Fibroblast of lung (primary cell): ENCODE measurements at regions not wholly inside any gene's neighbourhood (a gene's known extent, or its start where the extent isn't known, plus 50 kb on each side); places are given as distances from the start of the nearest gene placed in this dataset.

Experiments used
- EZH2 ChIP-seq: IDR thresholded peaks from 2 replicates; pipeline ENCODE4 v1.5.1; 2012; ENCODE audit warnings: low read length, control low read depth, mild to moderate bottlenecking; ENCODE audit errors: missing control alignments
- TF ChIP-seq, protein P1 (sequence below), 2 donors: IDR thresholded peaks in 1 of 2; conservative IDR thresholded peaks in 1 of 2; 1 replicate in 1 of 2; 2 replicates in 1 of 2; pipeline ENCODE4 v1.5.1; 2011 to 2012; ENCODE audit warnings: low read length in 2 of 2, control low read depth in 1 of 2, inconsistent platforms in 1 of 2, low read depth in 1 of 2, mild to moderate bottlenecking in 1 of 2

DNA sequence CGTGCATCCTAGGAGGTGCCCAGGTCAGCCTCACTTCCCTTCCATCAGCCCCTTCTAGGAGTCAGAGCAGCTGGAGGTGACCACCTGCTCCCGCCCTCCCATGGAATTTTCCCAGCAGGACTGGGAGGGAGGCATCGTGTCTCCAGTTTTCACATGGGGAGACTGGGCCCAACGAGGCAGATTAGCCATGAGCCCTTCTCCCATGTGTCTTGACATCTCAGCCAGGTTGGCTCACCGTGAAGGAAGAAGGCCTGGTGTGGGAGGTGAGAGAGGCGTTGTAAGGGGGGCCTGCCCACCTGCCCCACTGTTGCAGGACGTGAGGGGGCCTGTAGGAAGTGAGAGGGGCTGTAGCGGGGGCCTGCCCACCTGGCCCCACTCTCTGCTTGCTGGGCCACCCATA lies 1521.4 kb downstream of the BRD1 start:
- TF ChIP-seq, protein P1, sequence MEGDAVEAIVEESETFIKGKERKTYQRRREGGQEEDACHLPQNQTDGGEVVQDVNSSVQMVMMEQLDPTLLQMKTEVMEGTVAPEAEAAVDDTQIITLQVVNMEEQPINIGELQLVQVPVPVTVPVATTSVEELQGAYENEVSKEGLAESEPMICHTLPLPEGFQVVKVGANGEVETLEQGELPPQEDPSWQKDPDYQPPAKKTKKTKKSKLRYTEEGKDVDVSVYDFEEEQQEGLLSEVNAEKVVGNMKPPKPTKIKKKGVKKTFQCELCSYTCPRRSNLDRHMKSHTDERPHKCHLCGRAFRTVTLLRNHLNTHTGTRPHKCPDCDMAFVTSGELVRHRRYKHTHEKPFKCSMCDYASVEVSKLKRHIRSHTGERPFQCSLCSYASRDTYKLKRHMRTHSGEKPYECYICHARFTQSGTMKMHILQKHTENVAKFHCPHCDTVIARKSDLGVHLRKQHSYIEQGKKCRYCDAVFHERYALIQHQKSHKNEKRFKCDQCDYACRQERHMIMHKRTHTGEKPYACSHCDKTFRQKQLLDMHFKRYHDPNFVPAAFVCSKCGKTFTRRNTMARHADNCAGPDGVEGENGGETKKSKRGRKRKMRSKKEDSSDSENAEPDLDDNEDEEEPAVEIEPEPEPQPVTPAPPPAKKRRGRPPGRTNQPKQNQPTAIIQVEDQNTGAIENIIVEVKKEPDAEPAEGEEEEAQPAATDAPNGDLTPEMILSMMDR (conservative IDR thresholded peaks at IDR 0.05 in 1 of 2, IDR thresholded peaks at IDR 0.05 in 1 of 2; ENCODE audit: low read depth in 1 of 2, low read length in 2 of 2) = no peak
- TF ChIP-seq EZH2 = no peak
